ENCODE measurements at regions not wholly inside any gene's neighbourhood (a gene's known extent, or its start where the extent isn't known, plus 50 kb on each side); places are given as distances from the start of the nearest gene placed in this dataset.

DNA sequence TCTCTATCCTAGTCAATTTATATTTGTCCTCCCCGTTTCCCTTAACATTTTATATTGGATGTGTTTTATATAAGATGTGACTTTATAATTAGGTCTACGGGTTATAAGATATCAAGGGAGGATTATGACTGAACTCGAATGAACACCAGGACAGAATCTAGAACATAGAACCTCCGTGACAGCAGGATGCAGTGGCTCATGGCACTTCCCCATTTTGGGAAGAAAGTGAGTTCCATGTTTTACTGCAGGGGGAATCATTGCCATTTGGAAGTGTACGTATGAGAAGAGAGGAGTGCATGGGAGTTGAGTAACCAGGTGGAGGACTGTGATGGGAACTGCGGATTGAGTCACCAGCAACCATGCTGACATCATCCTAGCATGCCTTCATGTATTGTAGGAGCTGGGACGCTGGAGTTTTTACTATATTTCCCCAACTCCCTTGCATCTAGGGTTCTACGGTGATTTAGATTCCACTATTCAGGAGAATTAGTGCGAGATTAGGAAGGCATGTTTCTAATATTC is 56.1 kb upstream of the FOXC1 start:
- TF ChIP-seq CTCF (IDR thresholded peaks at IDR 0.05; ENCODE audit: insufficient read depth, low read depth, low read length) (no peak), EZH2 (IDR thresholded peaks at IDR 0.05; ENCODE audit: insufficient read depth, low read length) (no peak)

All from astrocyte (in vitro differentiated cells and primary cell).